IMR-90 (cell line): ENCODE measurements at regions not wholly inside any gene's neighbourhood (a gene's known extent, or its start where the extent isn't known, plus 50 kb on each side); places are given as distances from the start of the nearest gene placed in this dataset.

Experiments used
- ATAC-seq: fragments of 200-7000 bp; cut with Tn5 transposase; 2 replicates; pipeline ENCODE4 v1.9.1; 2020; ENCODE audit warnings: low read depth, mild to moderate bottlenecking, moderate library complexity
- BruUV-seq: library from RNA; stranded (reverse); fragments of 400-500 nt; replicated peaks from 2 replicates; lab custom pipeline; 2021; lab: Mats Ljungman, UMichigan
- CTCF ChIA-PET: fragments of 300-600 bp; formaldehyde crosslinking; extraction: SDS; loops from one replicate; lab custom pipeline; 2021; ENCODE audit warnings: antibody characterized with exemption; lab: Yijun Ruan, JAX
- POLR2A ChIA-PET: fragments of 300-600 bp; sonication (Branson Sonifier 250); formaldehyde crosslinking; loops from one replicate; lab custom pipeline; 2022; ENCODE audit warnings: antibody characterized with exemption; ENCODE audit not compliant: unreplicated experiment; lab: Charles Lee
- DNase-seq: peaks from one replicate; pipeline ENCODE4 v3.0.0; 2013
- H2AFZ ChIP-seq: replicated peaks from 2 replicates; pipeline ENCODE3; 2013; ENCODE audit warnings: low read length, mild to moderate bottlenecking; ENCODE audit not compliant: poor library complexity
- H2AK5ac ChIP-seq: 2 replicates; pipeline ENCODE4 v1.6.1; 2013; ENCODE audit warnings: low read depth, low read length, inconsistent platforms
- H2AK9ac ChIP-seq: replicated peaks from 2 replicates; pipeline ENCODE3; 2013; ENCODE audit warnings: mild to moderate bottlenecking, low read depth, low read length, moderate library complexity; ENCODE audit not compliant: poor library complexity
- H2BK120ac ChIP-seq: 2 replicates; pipeline ENCODE4 v1.6.1; 2013; ENCODE audit warnings: low read depth, low read length, inconsistent platforms
- H2BK15ac ChIP-seq: 3 replicates; pipeline ENCODE4 v1.6.1; 2013; ENCODE audit warnings: low read depth, low read length, inconsistent platforms
- H2BK20ac ChIP-seq: 2 replicates; pipeline ENCODE4 v1.6.1; 2013; ENCODE audit warnings: low read depth, mild to moderate bottlenecking, inconsistent platforms, low read length, moderate library complexity
- H2BK5ac ChIP-seq: 2 replicates; pipeline ENCODE4 v1.6.1; 2013; ENCODE audit warnings: mild to moderate bottlenecking, low read depth, low read length, inconsistent platforms; ENCODE audit not compliant: poor library complexity, severe bottlenecking
- H3K14ac ChIP-seq: replicated peaks from 2 replicates; pipeline ENCODE4 v1.6.1; 2013; ENCODE audit warnings: low read depth, low read length, inconsistent platforms
- H3K18ac ChIP-seq: 2 replicates; pipeline ENCODE4 v1.6.1; 2013; ENCODE audit warnings: low read depth, low read length, control low read depth
- H3K23ac ChIP-seq: 2 replicates; pipeline ENCODE4 v1.6.1; 2013; ENCODE audit warnings: low read depth, low read length, inconsistent platforms
- H3K27ac ChIP-seq: 2 replicates; pipeline ENCODE4 v1.5.1; 2013; ENCODE audit warnings: mild to moderate bottlenecking, control low read depth, low read length; ENCODE audit not compliant: insufficient read depth
- H3K27me3 ChIP-seq: 2 replicates; pipeline ENCODE4 v1.6.1; 2013; ENCODE audit warnings: low read length; ENCODE audit not compliant: control insufficient read depth, insufficient read depth
- H3K36me3 ChIP-seq: 2 replicates; pipeline ENCODE4 v1.6.1; 2013; ENCODE audit warnings: low read length, mixed read lengths; ENCODE audit not compliant: control insufficient read depth, insufficient read depth
- H3K4ac ChIP-seq: 2 replicates; pipeline ENCODE4 v1.6.1; 2013; ENCODE audit warnings: low read depth, low read length, inconsistent platforms
- H3K4me1 ChIP-seq: 2 replicates; pipeline ENCODE4 v1.6.1; 2013; ENCODE audit warnings: low read length, mixed read lengths; ENCODE audit not compliant: control insufficient read depth, insufficient read depth
- H3K4me2 ChIP-seq: 2 replicates; pipeline ENCODE4 v1.6.1; 2013; ENCODE audit warnings: low read depth, mild to moderate bottlenecking, control low read depth, low read length, moderate library complexity
- H3K4me3 ChIP-seq: 2 replicates; pipeline ENCODE4 v1.5.1; 2013; ENCODE audit warnings: low read depth, mild to moderate bottlenecking, control low read depth, low read length, moderate library complexity; ENCODE audit not compliant: insufficient read depth
- H3K56ac ChIP-seq: 2 replicates; pipeline ENCODE4 v1.6.1; 2013; ENCODE audit warnings: low read length, inconsistent platforms; ENCODE audit not compliant: insufficient read depth; ENCODE audit errors: extremely low read depth
- H3K79me1 ChIP-seq, 2 experiments: 2 replicates each; pipeline ENCODE4 v1.6.1; 2013; ENCODE audit warnings: low read length in 2 of 2, inconsistent platforms in 1 of 2, low read depth in 1 of 2
- H3K9ac ChIP-seq: 2 replicates; pipeline ENCODE4 v1.6.1; 2013; ENCODE audit warnings: low read depth, low read length, control low read depth
- H3K9me1 ChIP-seq: 2 replicates; pipeline ENCODE4 v1.6.1; 2013; ENCODE audit warnings: low read length, inconsistent platforms; ENCODE audit not compliant: insufficient read depth
- H3K9me3 ChIP-seq: 2 replicates; pipeline ENCODE4 v1.6.1; 2013; ENCODE audit warnings: low read length; ENCODE audit not compliant: control insufficient read depth, insufficient read depth
- H4K20me1 ChIP-seq: 2 replicates; pipeline ENCODE4 v1.6.1; 2013; ENCODE audit warnings: low read length, inconsistent platforms; ENCODE audit not compliant: insufficient read depth
- H4K5ac ChIP-seq: 2 replicates; pipeline ENCODE4 v1.6.1; 2013; ENCODE audit warnings: mild to moderate bottlenecking, low read depth, low read length, control low read depth
- H4K8ac ChIP-seq, 2 experiments: 2 replicates each; pipeline ENCODE4 v1.6.1; 2013; ENCODE audit warnings: low read depth in 2 of 2, low read length in 2 of 2, control low read depth in 1 of 2, inconsistent platforms in 1 of 2
- H4K91ac ChIP-seq: 2 replicates; pipeline ENCODE4 v1.6.1; 2013; ENCODE audit warnings: low read depth, low read length, inconsistent platforms; ENCODE audit not compliant: insufficient read depth
- BHLHE40 ChIP-seq: fragments of 150-350 bp; IDR thresholded peaks from 2 replicates; pipeline ENCODE4 v1.6.1; 2016; ENCODE audit warnings: mild to moderate bottlenecking, low read depth, low read length
- CEBPB ChIP-seq: IDR thresholded peaks from 2 replicates; pipeline ENCODE4 v1.6.1; 2012; ENCODE audit warnings: low read depth, low read length, improper control_type of control experiment
- CHD1 ChIP-seq: IDR thresholded peaks from 2 replicates; pipeline ENCODE4 v1.6.1; 2012; ENCODE audit warnings: low read depth, low read length, improper control_type of control experiment
- FOS ChIP-seq: fragments of 150-350 bp; IDR thresholded peaks from 2 replicates; pipeline ENCODE4 v1.6.1; 2016; ENCODE audit warnings: low read depth, low read length
- MAFK ChIP-seq: IDR thresholded peaks from 2 replicates; pipeline ENCODE4 v1.6.1; 2012; ENCODE audit warnings: low read depth, low read length, improper control_type of control experiment
- MAZ ChIP-seq: IDR thresholded peaks from 2 replicates; pipeline ENCODE4 v1.6.1; 2012; ENCODE audit warnings: low read depth, mild to moderate bottlenecking, low read length, improper control_type of control experiment, moderate library complexity, borderline replicate concordance
- MXI1 ChIP-seq: IDR thresholded peaks from 2 replicates; pipeline ENCODE4 v1.6.1; 2012; ENCODE audit warnings: low read depth, mild to moderate bottlenecking, low read length, moderate library complexity, borderline replicate concordance
- NFE2L2 ChIP-seq: fragments of 150-350 bp; IDR thresholded peaks from 2 replicates; pipeline ENCODE4 v1.6.1; 2016; ENCODE audit warnings: low read depth, mild to moderate bottlenecking, low read length
- POLR2A ChIP-seq: IDR thresholded peaks from 2 replicates; pipeline ENCODE4 v1.6.1; 2012; ENCODE audit warnings: mild to moderate bottlenecking, low read depth, low read length
- RAD21 ChIP-seq: IDR thresholded peaks from 2 replicates; pipeline ENCODE4 v1.6.1; 2012; ENCODE audit warnings: low read length, improper control_type of control experiment
- RCOR1 ChIP-seq: IDR thresholded peaks from 2 replicates; pipeline ENCODE4 v1.6.1; 2012; ENCODE audit warnings: mild to moderate bottlenecking, low read length, improper control_type of control experiment; ENCODE audit not compliant: insufficient replicate concordance
- RFX5 ChIP-seq: IDR thresholded peaks from 2 replicates; pipeline ENCODE4 v1.8.0; 2012; ENCODE audit warnings: low read depth, mild to moderate bottlenecking, low read length, moderate library complexity
- SMC3 ChIP-seq: fragments of 150-350 bp; IDR thresholded peaks from 2 replicates; pipeline ENCODE4 v1.6.1; 2016; ENCODE audit warnings: low read depth, mild to moderate bottlenecking, antibody characterized with exemption, low read length, moderate library complexity
- WGBS, 2 experiments: methylation state at CpG; one replicate each; pipeline versions ENCODE4 v1.1.5 to v1.1.7; 2013; ENCODE audit warnings: missing lambda C conversion rate in 2 of 2; ENCODE audit not compliant: insufficient read length in 1 of 2; ENCODE audit errors: extremely low coverage in 2 of 2; 5-methylcytosine and 5-hydroxymethylcytosine counted together
- dilution Hi-C: fragments of 300-500 bp; cut with HindIII; formaldehyde crosslinking; loops from one replicate; pipeline ENCODE4 v1.14.3; 2018; ENCODE audit warnings: low sequenced_read_pairs; ENCODE audit not compliant: unreplicated experiment
- in situ Hi-C: fragments of 300-500 bp; cut with MboI; formaldehyde crosslinking; loops from 3 replicates; pipeline ENCODE4 v1.14.3; 2019; ENCODE audit warnings: low sequenced_read_pairs, inconsistent platforms, mixed read lengths
- intact Hi-C: fragments of 100-400 bp; cut with micrococcal nuclease; formaldehyde crosslinking; loops from 2 replicates; pipeline ENCODE4 v1.10.0; 2022
- TF ChIP-seq, protein P1 (sequence below): fragments of 150-350 bp; IDR thresholded peaks from 2 replicates; pipeline ENCODE4 v1.6.1; 2016; ENCODE audit warnings: low read depth, mild to moderate bottlenecking, low read length, moderate library complexity, borderline replicate concordance
- TF ChIP-seq, protein P2 (sequence below): fragments of 150-350 bp; IDR thresholded peaks from 2 replicates; pipeline ENCODE4 v1.6.1; 2017; ENCODE audit warnings: mild to moderate bottlenecking, antibody characterized with exemption, low read length, low read depth
- TF ChIP-seq, protein P3 (sequence below): conservative IDR thresholded peaks from 2 replicates; pipeline ENCODE4 v1.5.1; 2012; ENCODE audit warnings: mild to moderate bottlenecking, low read depth, low read length, improper control_type of control experiment

DNA sequence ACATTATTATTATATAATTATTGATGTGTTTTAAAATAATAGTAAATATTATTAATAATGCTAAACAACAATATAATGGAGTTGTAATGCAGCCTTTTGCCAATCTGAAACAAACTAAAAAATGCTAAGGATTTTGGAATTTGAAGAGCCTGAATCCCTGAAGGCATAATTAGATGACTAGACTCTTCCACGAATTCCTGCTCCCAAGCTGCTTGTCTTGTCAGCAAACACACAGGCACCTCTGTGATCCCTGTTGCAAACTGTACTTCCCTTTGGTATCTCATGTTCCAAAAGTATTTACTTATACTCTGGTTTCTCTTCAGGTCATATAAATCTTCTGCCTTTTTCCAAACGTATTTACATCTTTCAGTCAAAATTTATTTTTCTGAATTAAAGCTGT lies 1862.4 kb downstream of the OLFM4 start:
- H3K4me3 ChIP-seq = no peak overlapping the region
- H2BK15ac ChIP-seq = no peak overlapping the region
- H3K9me3 ChIP-seq = peaks cover 4% of the 10 kb centered on the region
- H2AK9ac ChIP-seq = no peak overlapping the region
- intact Hi-C loops = no loop called here
- no peak overlapping the region for H3K14ac ChIP-seq
- no peaks in the 10 kb centered on the region for H3K4me1 ChIP-seq
- no peak overlapping the region for H3K18ac ChIP-seq
- H2AFZ ChIP-seq = no peak overlapping the region
- no peaks in the 10 kb centered on the region for H3K79me1 ChIP-seq
- H4K8ac ChIP-seq = no peak overlapping the region
- no TSS peak for BruUV-seq
- H3K36me3 ChIP-seq = no peaks in the 10 kb centered on the region
- H2BK20ac ChIP-seq = no peak overlapping the region
- ChIA-PET POLR2A (no interaction called here), CTCF (no interaction called here)
- in situ Hi-C loops = no loop called here
- H4K20me1 ChIP-seq = no peaks in the 10 kb centered on the region
- TF ChIP-seq RFX5 (no peak), CEBPB (no peak), POLR2A (no peak), MAFK (no peak), MAZ (no peak), NFE2L2 (no peak), BHLHE40 (no peak), SMC3 (no peak), RAD21 (no peak), RCOR1 (no peak), MXI1 (no peak), CHD1 (no peak), FOS (no peak)
- TF ChIP-seq, protein P1, sequence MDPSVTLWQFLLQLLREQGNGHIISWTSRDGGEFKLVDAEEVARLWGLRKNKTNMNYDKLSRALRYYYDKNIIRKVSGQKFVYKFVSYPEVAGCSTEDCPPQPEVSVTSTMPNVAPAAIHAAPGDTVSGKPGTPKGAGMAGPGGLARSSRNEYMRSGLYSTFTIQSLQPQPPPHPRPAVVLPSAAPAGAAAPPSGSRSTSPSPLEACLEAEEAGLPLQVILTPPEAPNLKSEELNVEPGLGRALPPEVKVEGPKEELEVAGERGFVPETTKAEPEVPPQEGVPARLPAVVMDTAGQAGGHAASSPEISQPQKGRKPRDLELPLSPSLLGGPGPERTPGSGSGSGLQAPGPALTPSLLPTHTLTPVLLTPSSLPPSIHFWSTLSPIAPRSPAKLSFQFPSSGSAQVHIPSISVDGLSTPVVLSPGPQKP = no peak
- TF ChIP-seq, protein P2, sequence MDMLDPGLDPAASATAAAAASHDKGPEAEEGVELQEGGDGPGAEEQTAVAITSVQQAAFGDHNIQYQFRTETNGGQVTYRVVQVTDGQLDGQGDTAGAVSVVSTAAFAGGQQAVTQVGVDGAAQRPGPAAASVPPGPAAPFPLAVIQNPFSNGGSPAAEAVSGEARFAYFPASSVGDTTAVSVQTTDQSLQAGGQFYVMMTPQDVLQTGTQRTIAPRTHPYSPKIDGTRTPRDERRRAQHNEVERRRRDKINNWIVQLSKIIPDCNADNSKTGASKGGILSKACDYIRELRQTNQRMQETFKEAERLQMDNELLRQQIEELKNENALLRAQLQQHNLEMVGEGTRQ = no peak
- TF ChIP-seq, protein P3, sequence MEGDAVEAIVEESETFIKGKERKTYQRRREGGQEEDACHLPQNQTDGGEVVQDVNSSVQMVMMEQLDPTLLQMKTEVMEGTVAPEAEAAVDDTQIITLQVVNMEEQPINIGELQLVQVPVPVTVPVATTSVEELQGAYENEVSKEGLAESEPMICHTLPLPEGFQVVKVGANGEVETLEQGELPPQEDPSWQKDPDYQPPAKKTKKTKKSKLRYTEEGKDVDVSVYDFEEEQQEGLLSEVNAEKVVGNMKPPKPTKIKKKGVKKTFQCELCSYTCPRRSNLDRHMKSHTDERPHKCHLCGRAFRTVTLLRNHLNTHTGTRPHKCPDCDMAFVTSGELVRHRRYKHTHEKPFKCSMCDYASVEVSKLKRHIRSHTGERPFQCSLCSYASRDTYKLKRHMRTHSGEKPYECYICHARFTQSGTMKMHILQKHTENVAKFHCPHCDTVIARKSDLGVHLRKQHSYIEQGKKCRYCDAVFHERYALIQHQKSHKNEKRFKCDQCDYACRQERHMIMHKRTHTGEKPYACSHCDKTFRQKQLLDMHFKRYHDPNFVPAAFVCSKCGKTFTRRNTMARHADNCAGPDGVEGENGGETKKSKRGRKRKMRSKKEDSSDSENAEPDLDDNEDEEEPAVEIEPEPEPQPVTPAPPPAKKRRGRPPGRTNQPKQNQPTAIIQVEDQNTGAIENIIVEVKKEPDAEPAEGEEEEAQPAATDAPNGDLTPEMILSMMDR = no peak
- no peak overlapping the region for H2BK120ac ChIP-seq
- no CpG with 5 or more reads among the region's 2 CpGs for WGBS, 2 experiments
- ATAC-seq = no peak
- no peak overlapping the region for H3K27ac ChIP-seq
- DNase-seq = no peak
- no peaks in the 10 kb centered on the region for H3K27me3 ChIP-seq
- H4K91ac ChIP-seq = no peak overlapping the region
- H3K23ac ChIP-seq = no peak overlapping the region
- H3K9ac ChIP-seq = no peak overlapping the region
- H3K56ac ChIP-seq = no peak overlapping the region
- no peak overlapping the region for H4K5ac ChIP-seq
- dilution Hi-C loops = no loop called here
- H3K4me2 ChIP-seq = no peak overlapping the region
- H2BK5ac ChIP-seq = no peak overlapping the region
- H3K4ac ChIP-seq = no peak overlapping the region
- H3K9me1 ChIP-seq = no peaks in the 10 kb centered on the region
- no peak overlapping the region for H2AK5ac ChIP-seq
